ENCODE measurements at regions not wholly inside any gene's neighbourhood (a gene's known extent, or its start where the extent isn't known, plus 50 kb on each side); places are given as distances from the start of the nearest gene placed in this dataset.
A peak's percentile ranks its signal among the peaks of the same experiment; 100 is the strongest.

DNA sequence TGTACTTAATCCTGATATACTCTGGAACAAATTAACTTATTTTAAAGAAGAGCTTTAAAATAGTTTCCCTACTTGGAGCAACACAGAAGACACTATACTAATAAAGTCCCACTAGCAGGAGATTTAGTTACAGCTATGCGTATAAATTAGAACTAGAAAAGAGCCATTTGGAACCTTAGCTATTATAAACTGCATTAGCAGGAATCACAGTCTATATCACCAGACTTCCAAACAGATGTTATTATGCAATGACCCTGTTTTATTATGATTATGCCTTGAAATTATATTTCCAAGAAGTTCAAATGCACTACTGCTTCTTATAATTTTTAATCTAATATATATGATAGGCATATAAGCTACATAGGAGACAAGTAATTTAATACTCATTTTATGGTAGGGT, 95.5 kb upstream of the WDR44 start:
- ATAC-seq (no peak), DNase-seq (no peak)
- no peaks in the 10 kb centered on the region for H3K4me1 ChIP-seq
- TF ChIP-seq, protein P1, sequence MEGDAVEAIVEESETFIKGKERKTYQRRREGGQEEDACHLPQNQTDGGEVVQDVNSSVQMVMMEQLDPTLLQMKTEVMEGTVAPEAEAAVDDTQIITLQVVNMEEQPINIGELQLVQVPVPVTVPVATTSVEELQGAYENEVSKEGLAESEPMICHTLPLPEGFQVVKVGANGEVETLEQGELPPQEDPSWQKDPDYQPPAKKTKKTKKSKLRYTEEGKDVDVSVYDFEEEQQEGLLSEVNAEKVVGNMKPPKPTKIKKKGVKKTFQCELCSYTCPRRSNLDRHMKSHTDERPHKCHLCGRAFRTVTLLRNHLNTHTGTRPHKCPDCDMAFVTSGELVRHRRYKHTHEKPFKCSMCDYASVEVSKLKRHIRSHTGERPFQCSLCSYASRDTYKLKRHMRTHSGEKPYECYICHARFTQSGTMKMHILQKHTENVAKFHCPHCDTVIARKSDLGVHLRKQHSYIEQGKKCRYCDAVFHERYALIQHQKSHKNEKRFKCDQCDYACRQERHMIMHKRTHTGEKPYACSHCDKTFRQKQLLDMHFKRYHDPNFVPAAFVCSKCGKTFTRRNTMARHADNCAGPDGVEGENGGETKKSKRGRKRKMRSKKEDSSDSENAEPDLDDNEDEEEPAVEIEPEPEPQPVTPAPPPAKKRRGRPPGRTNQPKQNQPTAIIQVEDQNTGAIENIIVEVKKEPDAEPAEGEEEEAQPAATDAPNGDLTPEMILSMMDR (IDR thresholded peaks at IDR 0.05) = no peak
- TF ChIP-seq POLR2A (IDR thresholded peaks at IDR 0.05) = no peak
- intact Hi-C loops (cut with DNase I) = loop anchor here in 3 of 10 donors (10.0 kb wide), 2 partner anchors 1756 to 1766 kb away; no protein-coding TSS in a partner anchor
- no peak overlapping the region for H3K4me3 ChIP-seq
- no peaks in the 10 kb centered on the region for H3K36me3 ChIP-seq
- 85 to 96% (median 92%) methylated on average over 1 of the region's 1 CpG for WGBS, 4 donors
- H3K9me3 ChIP-seq = no peaks in the 10 kb centered on the region
- H3K27me3 ChIP-seq = no peaks in the 10 kb centered on the region
- peak overlapping the region in 1 of 12 donors; percentile 46 for H3K27ac ChIP-seq

GRCh38 chrX:118251271-118251670, 94.6 kb upstream of the WDR44 start:
- TF ChIP-seq, protein P1 (IDR thresholded peaks at IDR 0.05) = no peak
- no peak for TF ChIP-seq POLR2A (IDR thresholded peaks at IDR 0.05)
- Histone ChIP-seq H3K9me3 (no peaks in the 10 kb centered on the region), H3K36me3 (no peaks in the 10 kb centered on the region), H3K4me1 (no peaks in the 10 kb centered on the region), H3K4me3 (no peak overlapping the region), H3K27ac (peak overlapping the region in 3 of 12 donors; percentile 29 to 54 (median 46)), H3K27me3 (no peaks in the 10 kb centered on the region)
- no peak for DNase-seq
- peak in 2 of 4 donors; percentile 52 to 76 for ATAC-seq
- WGBS, 4 donors = 54 to 76% (median 67%) methylated on average over 3 of the region's 3 CpGs
- intact Hi-C loops (cut with DNase I) = loop anchor here in 3 of 10 donors (10.0 kb wide), 2 partner anchors 1756 to 1766 kb away; no protein-coding TSS in a partner anchor

DNA sequence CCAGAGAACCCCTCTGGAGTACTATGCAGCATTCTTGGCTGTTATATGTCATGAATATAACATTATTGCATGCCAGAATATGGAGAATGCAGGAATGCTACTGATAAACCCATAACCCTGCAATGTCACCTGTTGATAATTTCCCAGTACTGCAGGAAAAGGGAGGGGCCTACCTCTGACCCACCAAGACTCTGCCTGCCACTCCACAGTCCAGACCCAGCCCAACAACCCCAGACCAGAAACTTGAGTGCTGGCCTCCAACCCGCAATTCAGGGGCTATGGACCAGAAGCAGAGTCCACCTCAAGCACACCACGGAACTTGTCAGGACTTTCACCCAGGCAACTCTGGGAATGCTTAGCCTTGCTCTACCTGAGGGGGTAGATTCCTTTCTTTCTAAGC, 92.9 kb upstream of the WDR44 start:
- Histone ChIP-seq H3K4me1 (no peaks in the 10 kb centered on the region), H3K36me3 (no peaks in the 10 kb centered on the region), H3K27ac (no peak overlapping the region), H3K4me3 (no peak overlapping the region), H3K9me3 (no peaks in the 10 kb centered on the region), H3K27me3 (no peaks in the 10 kb centered on the region)
- TF ChIP-seq, protein P1 (IDR thresholded peaks at IDR 0.05) = no peak
- no peak for TF ChIP-seq POLR2A (IDR thresholded peaks at IDR 0.05)
- ATAC-seq (no peak), DNase-seq (no peak)
- intact Hi-C loops (cut with DNase I) = loop anchor here in 3 of 10 donors (10.0 kb wide), 2 partner anchors 1758 to 1768 kb away; no protein-coding TSS in a partner anchor
- WGBS, 4 donors = 84 to 99% (median 93%) methylated on average over 2 of the region's 2 CpGs

GRCh38 chrX:118254611-118255010, 91.3 kb upstream of the WDR44 start:
- ATAC-seq (no peak), DNase-seq (peak in 2 of 5 donors; percentile 8 to 25)
- Histone ChIP-seq H3K27me3 (peaks cover 0 to 4% (median 0%) of the 10 kb centered on the region in 9 donors), H3K4me3 (no peak overlapping the region), H3K4me1 (no peaks in the 10 kb centered on the region), H3K27ac (no peak overlapping the region), H3K9me3 (no peaks in the 10 kb centered on the region), H3K36me3 (no peaks in the 10 kb centered on the region)
- WGBS, 4 donors = 0 to 2% (median 0%) methylated on average over 2 of the region's 2 CpGs
- TF ChIP-seq, protein P1 (IDR thresholded peaks at IDR 0.05) = peak; percentile 41 to 72 (median 62)
- no peak for TF ChIP-seq POLR2A (IDR thresholded peaks at IDR 0.05)
- intact Hi-C loops (cut with DNase I) = loop anchor here in 3 of 10 donors (10.0 kb wide), 2 partner anchors 1760 to 1770 kb away; no protein-coding TSS in a partner anchor
